Epithelial cell of prostate (primary cell): ENCODE measurements at regions not wholly inside any gene's neighbourhood (a gene's known extent, or its start where the extent isn't known, plus 50 kb on each side); places are given as distances from the start of the nearest gene placed in this dataset.

Source experiments
- DNase-seq: peaks from one replicate; pipeline ENCODE4 v3.0.0-alpha.2; 2011; ENCODE audit warnings: low read depth, low spot score
- H3K27ac ChIP-seq: fragments of 450-650 bp; 2 replicates; pipeline ENCODE4 v1.5.1; 2017; ENCODE audit warnings: mild to moderate bottlenecking

DNA sequence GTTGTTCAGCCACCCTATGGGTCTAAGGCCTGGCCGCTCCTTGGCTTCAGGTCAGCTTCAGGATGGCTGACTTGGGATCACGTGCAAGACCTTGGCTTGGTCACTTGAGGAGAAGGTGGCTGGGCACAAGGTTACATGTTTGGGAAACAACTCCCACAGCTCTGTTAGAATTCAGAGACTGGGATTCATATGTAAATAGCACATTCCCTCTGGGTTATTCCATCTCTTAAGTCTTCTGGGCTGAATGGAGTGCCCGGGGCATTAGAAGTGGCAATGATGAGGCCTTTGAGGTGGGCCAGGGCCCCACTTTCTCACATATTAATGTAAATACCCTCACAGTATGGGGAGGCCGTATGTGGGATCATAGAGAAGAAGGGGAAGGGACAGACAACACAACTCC, 150.9 kb downstream of the EFNB2 start:
- DNase-seq = no peak

DNA sequence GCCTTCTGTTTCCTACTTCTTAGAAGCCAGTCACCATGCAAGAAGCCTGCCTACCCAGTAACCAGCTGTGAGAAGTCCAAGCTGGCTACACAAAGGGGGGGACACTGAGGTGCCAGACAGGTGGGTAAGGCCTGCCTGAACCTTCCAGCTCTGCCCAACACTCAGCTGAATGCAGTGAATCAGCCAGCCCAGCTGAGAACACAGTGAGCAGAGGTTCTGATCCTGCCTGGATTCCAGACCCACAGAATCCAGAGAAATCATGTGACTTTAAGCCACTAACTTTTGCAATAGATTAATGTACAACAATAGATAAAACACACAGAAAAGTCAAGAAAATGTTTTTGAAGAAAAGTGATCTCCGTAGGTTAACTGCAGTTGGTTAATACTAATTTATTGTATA, 151.7 kb downstream of the EFNB2 start:
- H3K27ac ChIP-seq = no peak overlapping the region
- DNase-seq = no peak

More for the DNA sequence above, 150.9 kb downstream of the EFNB2 start:
- no peak overlapping the region for H3K27ac ChIP-seq

- H3K27ac ChIP-seq = no peak overlapping the region
- DNase-seq = no peak
Observed at GRCh38 chr13:106382534-106382933, 152.9 kb downstream of the EFNB2 start.

- no peak overlapping the region for H3K27ac ChIP-seq
- DNase-seq = no peak
Observed at GRCh38 chr13:106381091-106381490, 154.4 kb downstream of the EFNB2 start.

DNA sequence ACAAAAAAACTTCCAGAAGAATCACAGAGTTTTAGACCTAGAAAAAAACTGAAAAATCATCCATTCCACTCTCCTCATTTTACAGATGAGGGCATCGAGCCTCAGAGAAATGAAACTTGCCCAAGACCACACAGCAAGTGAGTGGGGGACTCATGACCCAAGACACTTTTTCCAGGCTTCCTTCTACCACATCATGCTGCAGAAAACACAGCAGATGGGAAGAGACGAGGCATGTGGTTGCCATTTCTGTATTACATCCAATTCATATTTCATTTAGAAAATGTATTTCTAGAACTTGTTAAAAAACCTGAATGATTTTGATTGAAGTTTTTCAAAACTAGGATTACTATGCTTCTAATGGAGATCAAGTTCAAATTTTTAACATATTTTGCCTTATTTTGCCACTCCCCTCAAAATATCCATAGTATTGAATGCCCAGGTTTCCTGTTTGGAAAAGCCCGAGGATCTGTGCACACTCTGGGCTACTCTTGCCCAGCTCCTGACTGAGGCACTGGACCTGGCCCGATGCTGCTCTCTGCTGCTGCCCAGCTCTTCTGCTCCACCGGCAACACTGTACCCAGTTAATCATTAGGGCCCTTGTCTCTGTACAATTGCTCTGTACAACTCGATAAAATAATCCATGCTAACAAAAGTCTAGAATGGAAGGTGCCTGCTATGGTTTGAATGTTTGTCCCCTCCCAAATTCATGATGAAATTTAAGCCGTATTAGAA, 157.4 kb downstream of the EFNB2 start:
- H3K27ac ChIP-seq = no peak overlapping the region
- no peak for DNase-seq

GRCh38 chr13:106377341-106377740, 158.1 kb downstream of the EFNB2 start:
- DNase-seq = no peak
- no peak overlapping the region for H3K27ac ChIP-seq

GRCh38 chr13:106376401-106377112, 158.9 kb downstream of the EFNB2 start:
- DNase-seq = peak; percentile 67
- H3K27ac ChIP-seq = peak overlapping the region; percentile 34

DNA sequence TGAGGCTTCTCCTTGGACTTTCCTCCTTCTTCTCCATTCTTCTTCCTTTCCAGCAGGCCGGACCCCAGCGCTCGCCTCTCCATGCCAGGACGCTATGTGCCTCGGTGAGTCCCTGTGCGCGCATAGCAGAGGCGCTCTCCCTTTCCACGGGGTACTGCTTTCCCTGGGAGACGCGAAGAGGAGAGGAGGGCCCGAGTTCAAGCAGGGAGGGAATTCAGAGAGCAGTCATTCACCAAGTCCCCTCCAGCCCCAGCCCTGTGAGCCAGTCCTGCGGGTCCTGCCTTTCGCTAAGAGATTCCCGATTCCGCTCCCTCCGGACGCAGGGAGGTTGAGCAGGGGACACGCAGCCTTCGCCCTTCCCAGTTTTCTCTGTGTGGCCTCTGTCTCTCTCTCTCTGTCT, 160.4 kb downstream of the EFNB2 start:
- H3K27ac ChIP-seq = no peak overlapping the region
- no peak for DNase-seq

GRCh38 chr13:106374631-106375030, 160.8 kb downstream of the EFNB2 start:
- no peak overlapping the region for H3K27ac ChIP-seq
- no peak for DNase-seq

DNA sequence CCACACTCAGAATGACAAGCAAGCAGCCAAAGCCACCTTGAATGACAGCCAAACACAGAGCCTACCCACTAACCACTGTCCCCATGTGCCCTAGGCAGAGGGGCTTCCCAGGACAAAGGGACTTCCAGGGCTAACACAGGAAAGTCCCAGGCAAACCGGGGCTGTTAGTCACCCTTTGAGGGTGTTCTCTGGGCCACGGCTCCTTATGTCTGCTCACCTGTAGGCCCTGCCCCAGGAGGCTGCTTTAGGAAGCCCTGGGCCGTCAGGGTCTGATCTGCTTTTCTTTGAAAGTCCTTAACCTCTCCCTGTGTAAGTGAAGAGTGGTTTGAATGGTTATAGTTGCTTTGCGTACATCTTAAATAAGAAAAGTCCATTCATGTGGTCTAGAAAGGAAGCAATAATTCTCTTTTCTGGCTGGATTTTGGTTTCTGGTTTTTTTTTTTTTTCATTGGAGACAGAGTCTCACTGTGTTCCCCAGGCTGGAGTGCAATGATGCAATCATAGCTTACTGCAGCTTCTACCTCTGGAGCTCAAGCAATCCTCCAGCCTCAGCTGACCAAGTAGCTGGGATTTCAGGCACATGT, 161.4 kb downstream of the EFNB2 start:
- DNase-seq = no peak
- H3K27ac ChIP-seq = no peak overlapping the region

DNA sequence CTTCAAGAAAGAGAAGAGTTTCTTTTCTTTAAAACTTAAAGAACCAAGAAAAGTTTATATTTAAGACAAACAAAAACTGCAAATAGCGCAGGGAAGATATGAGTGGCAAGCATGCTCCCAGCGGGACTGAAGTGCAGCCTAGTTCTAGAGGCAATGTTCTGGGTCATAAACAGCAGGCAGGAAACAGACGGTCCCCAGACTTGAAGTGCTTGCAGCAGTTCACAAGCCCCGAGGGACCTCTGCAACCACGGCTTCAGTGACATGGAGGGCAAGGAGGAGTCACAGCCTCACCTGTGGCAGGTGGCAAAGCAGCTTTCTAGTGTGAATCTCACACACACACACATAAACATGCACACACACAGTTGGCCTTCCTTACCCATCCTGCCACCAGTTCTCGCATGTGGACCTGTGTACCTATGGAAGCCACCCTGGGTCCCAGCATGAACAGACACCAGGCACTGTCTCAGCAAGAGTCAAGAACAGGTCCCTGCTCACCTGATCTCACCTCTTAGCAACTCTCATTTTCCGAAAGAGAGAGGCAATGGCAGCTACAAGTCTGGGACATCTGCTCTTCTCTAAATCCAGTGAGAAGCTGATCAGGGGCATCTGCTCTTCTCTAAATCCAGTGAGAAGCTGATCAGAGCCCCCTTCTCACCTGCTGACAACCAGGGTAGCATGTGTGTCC, 162.0 kb downstream of the EFNB2 start:
- DNase-seq = no peak
- no peak overlapping the region for H3K27ac ChIP-seq

GRCh38 chr13:106372199-106373155, 163.0 kb downstream of the EFNB2 start:
- DNase-seq = no peak
- no peak overlapping the region for H3K27ac ChIP-seq

DNA sequence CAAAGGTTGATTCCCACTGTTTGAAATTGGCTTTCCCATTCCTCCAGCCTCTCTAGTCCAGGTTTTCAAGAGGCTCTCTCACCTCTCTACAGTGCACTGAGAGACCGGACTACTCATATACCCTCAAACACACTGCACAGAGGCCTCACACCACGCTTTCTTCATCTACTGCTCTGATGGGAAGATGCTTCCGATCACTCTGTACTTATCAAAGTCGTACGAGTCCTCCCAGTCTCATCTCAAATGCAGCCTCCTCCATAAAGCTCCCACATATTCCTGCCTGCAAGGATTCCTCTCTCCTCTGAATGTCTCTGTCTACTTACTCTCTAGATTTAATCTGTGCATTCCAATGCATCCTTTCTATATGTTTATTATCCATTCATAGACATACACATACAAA, 164.4 kb downstream of the EFNB2 start:
- DNase-seq = no peak

GRCh38 chr13:106369858-106370257, 165.6 kb downstream of the EFNB2 start:
- H3K27ac ChIP-seq = no peak overlapping the region
- no peak for DNase-seq

More for the DNA sequence above, 164.4 kb downstream of the EFNB2 start:
- H3K27ac ChIP-seq = no peak overlapping the region

- no peak for DNase-seq
- H3K27ac ChIP-seq = no peak overlapping the region
Observed at GRCh38 chr13:106369091-106369490, 166.4 kb downstream of the EFNB2 start.

- no peak overlapping the region for H3K27ac ChIP-seq
- DNase-seq = no peak
Observed at GRCh38 chr13:106367361-106367971, 168.0 kb downstream of the EFNB2 start.

- DNase-seq = no peak
- H3K27ac ChIP-seq = peak overlapping the region; percentile 51
Observed at GRCh38 chr13:106362707-106363106, 172.8 kb downstream of the EFNB2 start.

DNA sequence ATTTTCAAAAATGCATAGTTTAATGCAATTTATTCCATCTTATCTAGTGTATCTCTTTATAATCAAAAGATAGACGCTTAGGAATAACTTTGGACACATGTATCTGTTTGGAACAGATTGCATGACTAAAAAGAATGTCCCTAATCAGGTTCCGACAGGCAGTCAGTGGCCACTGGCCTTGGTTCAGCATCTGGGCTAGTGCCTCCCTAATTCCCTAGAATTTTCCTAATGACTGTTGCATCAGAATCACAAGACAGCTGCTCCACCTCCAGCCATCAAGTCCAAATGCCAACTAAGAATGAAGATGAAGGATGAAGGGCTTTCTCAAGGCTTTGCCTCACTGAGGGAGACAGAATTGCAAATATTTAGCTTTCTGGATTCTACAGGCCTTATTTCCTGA, 173.8 kb downstream of the EFNB2 start:
- no peak for DNase-seq

GRCh38 chr13:106357198-106357597, 178.3 kb downstream of the EFNB2 start:
- no peak overlapping the region for H3K27ac ChIP-seq
- no peak for DNase-seq

More for the DNA sequence above, 173.8 kb downstream of the EFNB2 start:
- H3K27ac ChIP-seq = no peak overlapping the region
